Lower leg skin (tissue), 3 donors: ENCODE measurements at regions not wholly inside any gene's neighbourhood (a gene's known extent, or its start where the extent isn't known, plus 50 kb on each side); places are given as distances from the start of the nearest gene placed in this dataset.

Experiments
- POLR2A ChIP-seq, 2 donors: fragments of 450-650 bp; IDR thresholded peaks; one replicate each; pipeline ENCODE4 v1.6.1; 2016 to 2017; ENCODE audit warnings: antibody characterized with exemption in 2 of 2, mild to moderate bottlenecking in 1 of 2, moderate library complexity in 1 of 2
- TF ChIP-seq, protein P1 (sequence below), 3 donors: fragments of 450-650 bp; IDR thresholded peaks; one replicate each; pipeline ENCODE4 v1.5.1; 2016; ENCODE audit warnings: antibody characterized with exemption in 3 of 3, mild to moderate bottlenecking in 3 of 3, moderate library complexity in 2 of 3

DNA sequence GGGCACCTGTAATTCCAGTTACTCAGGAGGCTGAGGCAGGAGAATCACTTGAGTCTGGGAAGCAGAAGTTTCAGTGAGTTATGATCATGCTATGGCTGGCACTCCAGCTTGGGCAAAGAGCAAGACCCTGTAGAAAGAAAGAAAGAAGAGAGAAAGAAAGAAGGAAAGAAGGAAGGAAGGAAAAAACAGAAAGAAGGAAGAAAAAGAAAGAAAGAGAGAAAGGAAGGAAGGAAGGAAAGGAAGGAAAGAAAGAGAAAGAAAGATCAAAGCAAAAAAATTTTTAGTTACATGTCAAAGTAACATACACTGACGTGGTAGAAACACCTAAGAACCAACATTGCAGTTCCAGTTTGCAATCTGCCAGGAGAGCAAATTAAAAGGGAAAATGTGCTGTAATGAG lies 73.8 kb upstream of the JCAD start:
- TF ChIP-seq, protein P1, sequence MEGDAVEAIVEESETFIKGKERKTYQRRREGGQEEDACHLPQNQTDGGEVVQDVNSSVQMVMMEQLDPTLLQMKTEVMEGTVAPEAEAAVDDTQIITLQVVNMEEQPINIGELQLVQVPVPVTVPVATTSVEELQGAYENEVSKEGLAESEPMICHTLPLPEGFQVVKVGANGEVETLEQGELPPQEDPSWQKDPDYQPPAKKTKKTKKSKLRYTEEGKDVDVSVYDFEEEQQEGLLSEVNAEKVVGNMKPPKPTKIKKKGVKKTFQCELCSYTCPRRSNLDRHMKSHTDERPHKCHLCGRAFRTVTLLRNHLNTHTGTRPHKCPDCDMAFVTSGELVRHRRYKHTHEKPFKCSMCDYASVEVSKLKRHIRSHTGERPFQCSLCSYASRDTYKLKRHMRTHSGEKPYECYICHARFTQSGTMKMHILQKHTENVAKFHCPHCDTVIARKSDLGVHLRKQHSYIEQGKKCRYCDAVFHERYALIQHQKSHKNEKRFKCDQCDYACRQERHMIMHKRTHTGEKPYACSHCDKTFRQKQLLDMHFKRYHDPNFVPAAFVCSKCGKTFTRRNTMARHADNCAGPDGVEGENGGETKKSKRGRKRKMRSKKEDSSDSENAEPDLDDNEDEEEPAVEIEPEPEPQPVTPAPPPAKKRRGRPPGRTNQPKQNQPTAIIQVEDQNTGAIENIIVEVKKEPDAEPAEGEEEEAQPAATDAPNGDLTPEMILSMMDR (IDR thresholded peaks at IDR 0.05), result no peak
- TF ChIP-seq POLR2A (IDR thresholded peaks at IDR 0.05), result no peak
